HUES6 (cell line): ENCODE measurements at regions not wholly inside any gene's neighbourhood (a gene's known extent, or its start where the extent isn't known, plus 50 kb on each side); places are given as distances from the start of the nearest gene placed in this dataset.

Source experiments
- H3K27ac ChIP-seq: 2 replicates; pipeline ENCODE4 v1.7.0; 2013; ENCODE audit warnings: low read depth, mild to moderate bottlenecking, low read length, inconsistent platforms
- H3K27me3 ChIP-seq: 2 replicates; pipeline ENCODE4 v1.6.1; 2013; ENCODE audit warnings: low read length; ENCODE audit not compliant: control insufficient read depth, insufficient read depth
- H3K36me3 ChIP-seq: 2 replicates; pipeline ENCODE4 v1.6.1; 2013; ENCODE audit warnings: low read length; ENCODE audit not compliant: control insufficient read depth, insufficient read depth
- H3K4me1 ChIP-seq: 2 replicates; pipeline ENCODE4 v1.6.1; 2013; ENCODE audit warnings: low read length; ENCODE audit not compliant: control insufficient read depth, insufficient read depth
- H3K4me3 ChIP-seq: 2 replicates; pipeline ENCODE4 v1.5.1; 2013; ENCODE audit warnings: low read depth, low read length
- H3K9ac ChIP-seq: one replicate; pipeline ENCODE4 v1.6.1; 2013; ENCODE audit warnings: mild to moderate bottlenecking, low read length
- H3K9me3 ChIP-seq: 2 replicates; pipeline ENCODE4 v1.6.1; 2013; ENCODE audit warnings: low read depth, low read length; ENCODE audit not compliant: control insufficient read depth, insufficient read depth

- Histone ChIP-seq H3K4me3 (no peak overlapping the region), H3K27me3 (no peaks in the 10 kb centered on the region), H3K27ac (no peak overlapping the region), H3K36me3 (no peaks in the 10 kb centered on the region), H3K9ac (no peak overlapping the region), H3K9me3 (no peaks in the 10 kb centered on the region), H3K4me1 (peaks cover 13% of the 10 kb centered on the region)
Measured at GRCh38 chr3:23038471-23038870, 164.7 kb upstream of the UBE2E2 start.

DNA sequence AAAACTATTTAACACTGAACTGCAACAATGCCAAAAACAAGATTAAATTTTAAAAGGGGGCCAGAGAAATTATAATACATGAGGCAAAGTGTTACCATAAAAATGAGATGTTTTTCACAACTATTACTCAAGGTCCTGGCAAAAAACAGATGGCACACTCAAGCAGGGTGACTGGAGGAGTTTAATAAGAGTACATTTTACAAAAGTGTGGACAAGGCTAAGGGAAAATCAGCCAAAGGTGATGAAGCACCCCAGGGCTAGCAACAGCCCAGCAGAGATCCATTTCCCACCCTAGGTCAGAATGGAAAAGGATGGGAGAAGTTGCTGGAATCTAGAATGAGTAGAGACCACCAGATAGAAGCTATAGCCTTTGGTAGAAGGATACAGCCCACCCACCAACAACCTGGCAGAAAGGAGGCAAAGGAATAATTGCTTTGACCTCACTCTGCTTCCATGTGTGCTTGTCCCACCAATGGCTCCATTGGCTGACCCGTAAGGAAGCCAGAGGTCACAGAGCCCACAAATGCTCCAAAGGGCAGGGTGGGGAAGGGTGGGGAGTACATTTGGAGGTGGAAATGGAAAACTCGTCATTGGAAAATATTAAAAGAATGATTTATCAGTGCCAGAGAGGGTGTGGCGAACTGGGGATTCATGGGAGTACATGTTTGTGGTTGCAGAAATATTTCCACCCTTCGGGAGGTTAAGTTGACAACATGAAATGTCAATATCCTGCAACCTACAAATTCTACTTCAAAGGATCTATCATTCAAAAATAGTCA is 161.0 kb upstream of the UBE2E2 start:
- no peak overlapping the region for H3K27ac ChIP-seq
- H3K4me1 ChIP-seq = peaks cover 9% of the 10 kb centered on the region
- H3K27me3 ChIP-seq = no peaks in the 10 kb centered on the region
- H3K36me3 ChIP-seq = no peaks in the 10 kb centered on the region
- H3K9me3 ChIP-seq = peaks cover 4% of the 10 kb centered on the region; the same call in 1 of the 2 replicates
- no peak overlapping the region for H3K9ac ChIP-seq
- no peak overlapping the region for H3K4me3 ChIP-seq

DNA sequence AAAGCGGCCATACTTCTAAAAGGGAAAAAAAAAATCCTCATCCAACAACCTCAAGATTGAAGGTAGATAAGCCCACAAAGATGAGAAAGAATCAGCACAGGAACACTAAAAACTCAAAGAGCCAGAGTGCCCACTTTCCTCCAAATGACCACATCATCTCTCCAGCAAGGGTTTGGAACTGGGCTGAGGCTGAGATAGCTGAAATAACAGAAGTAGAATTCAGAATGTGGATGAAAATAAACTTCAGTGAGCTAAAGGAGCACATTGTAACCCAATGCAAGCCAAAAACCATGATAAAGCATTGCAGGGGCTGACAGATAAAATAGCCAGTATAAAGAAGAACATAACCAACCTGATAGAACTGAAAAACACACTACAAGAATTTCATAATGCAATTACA is 158.7 kb upstream of the UBE2E2 start:
- H3K4me3 ChIP-seq = no peak overlapping the region
- no peak overlapping the region for H3K27ac ChIP-seq
- peaks cover 2% of the 10 kb centered on the region; the same call in 1 of the 2 replicates for H3K4me1 ChIP-seq
- no peaks in the 10 kb centered on the region for H3K36me3 ChIP-seq
- no peak overlapping the region for H3K9ac ChIP-seq
- peaks cover 7% of the 10 kb centered on the region; the same call in 1 of the 2 replicates for H3K9me3 ChIP-seq
- no peaks in the 10 kb centered on the region for H3K27me3 ChIP-seq

DNA sequence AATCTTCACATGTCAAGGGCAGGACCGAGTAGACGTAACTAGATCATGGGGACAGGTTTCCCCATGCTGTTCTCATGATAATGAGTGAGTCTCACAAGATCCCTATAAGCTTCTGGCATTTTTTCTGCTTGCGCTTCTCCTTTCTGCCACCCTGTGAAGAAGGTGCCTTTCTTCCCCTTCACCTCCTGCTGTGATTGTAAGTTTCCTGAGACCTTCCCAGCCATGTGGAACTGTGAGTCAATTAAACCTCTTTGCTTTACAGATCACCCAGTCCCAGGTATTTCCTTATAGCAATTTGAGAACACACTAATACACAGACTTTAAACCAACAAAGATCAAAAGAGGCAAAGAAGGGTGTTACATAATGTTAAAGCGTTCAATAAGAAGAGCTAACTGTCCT is 156.6 kb upstream of the UBE2E2 start:
- no peak overlapping the region for H3K27ac ChIP-seq
- no peaks in the 10 kb centered on the region for H3K4me1 ChIP-seq
- H3K4me3 ChIP-seq = no peak overlapping the region
- H3K9ac ChIP-seq = no peak overlapping the region
- H3K27me3 ChIP-seq = no peaks in the 10 kb centered on the region
- no peaks in the 10 kb centered on the region for H3K36me3 ChIP-seq
- peaks cover 7% of the 10 kb centered on the region; the same call in 1 of the 2 replicates for H3K9me3 ChIP-seq

GRCh38 chr3:23051240-23052140 is 151.6 kb upstream of the UBE2E2 start:
- Histone ChIP-seq H3K4me1 (no peaks in the 10 kb centered on the region), H3K9ac (no peak overlapping the region), H3K4me3 (no peak overlapping the region), H3K27me3 (no peaks in the 10 kb centered on the region), H3K27ac (no peak overlapping the region), H3K36me3 (no peaks in the 10 kb centered on the region), H3K9me3 (peaks cover 3% of the 10 kb centered on the region; the same call in 1 of the 2 replicates)

DNA sequence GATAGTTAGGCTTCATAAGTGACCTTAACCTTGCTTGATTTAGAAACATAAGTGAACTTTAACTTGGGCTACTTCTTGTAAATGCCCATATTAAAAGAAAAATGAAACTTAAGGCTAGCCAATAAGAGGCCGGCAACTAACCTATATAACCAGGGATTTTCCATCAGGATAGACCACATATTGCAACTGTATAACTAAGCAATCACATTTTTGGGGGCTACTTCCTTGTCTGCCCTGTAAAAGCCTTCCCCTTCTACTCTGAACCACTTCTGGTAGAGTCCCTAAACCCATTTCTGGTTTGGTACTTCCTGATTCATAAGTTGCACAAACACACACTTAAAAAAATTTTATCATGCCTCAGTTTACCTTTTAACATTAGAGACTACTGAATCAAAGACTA is 150.9 kb upstream of the UBE2E2 start:
- no peak overlapping the region for H3K27ac ChIP-seq
- H3K36me3 ChIP-seq = no peaks in the 10 kb centered on the region
- no peak overlapping the region for H3K4me3 ChIP-seq

GRCh38 chr3:23052620-23053019 is 150.5 kb upstream of the UBE2E2 start:
- H3K4me3 ChIP-seq = no peak overlapping the region
- no peaks in the 10 kb centered on the region for H3K36me3 ChIP-seq
- H3K9ac ChIP-seq = no peak overlapping the region
- H3K4me1 ChIP-seq = no peaks in the 10 kb centered on the region
- no peak overlapping the region for H3K27ac ChIP-seq
- no peaks in the 10 kb centered on the region for H3K27me3 ChIP-seq
- H3K9me3 ChIP-seq = 0 out of 2 replicates have a peak, but pooled peaks cover 3% of the 10 kb centered on the region

More for the DNA sequence above, 150.9 kb upstream of the UBE2E2 start:
- Histone ChIP-seq H3K4me1 (no peaks in the 10 kb centered on the region), H3K27me3 (no peaks in the 10 kb centered on the region), H3K9ac (no peak overlapping the region), H3K9me3 (0 out of 2 replicates have a peak, but pooled peaks cover 3% of the 10 kb centered on the region)

DNA sequence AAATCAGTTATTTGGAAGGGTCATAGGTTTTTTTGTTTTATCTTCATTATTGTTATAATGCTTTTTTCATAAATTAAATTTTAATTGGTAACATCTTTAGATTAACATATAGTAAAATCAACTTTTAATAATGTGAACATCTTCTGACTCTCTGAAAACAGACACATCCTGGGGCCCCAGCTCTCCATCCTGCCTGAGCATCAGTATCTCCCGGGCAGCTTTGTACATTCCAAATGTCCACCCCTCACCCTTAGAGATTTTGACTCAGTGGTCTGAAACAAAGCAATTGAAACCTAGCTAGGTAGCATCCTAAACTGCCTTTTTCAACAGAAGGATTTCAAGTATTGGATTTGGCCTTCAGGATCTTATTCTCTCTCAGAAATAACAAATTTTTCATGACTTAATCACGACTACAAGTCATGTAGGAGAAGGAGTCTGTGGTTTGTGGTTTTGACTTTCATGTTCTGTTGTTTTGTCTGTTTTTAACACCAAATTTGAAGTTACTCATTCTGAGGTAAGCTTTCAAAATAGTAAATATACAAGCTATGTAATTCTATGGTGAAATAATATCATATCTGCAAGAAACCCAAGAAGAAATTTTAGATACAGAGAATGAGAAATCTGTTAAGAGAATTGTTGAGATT is 147.3 kb upstream of the UBE2E2 start:
- Histone ChIP-seq H3K4me3 (no peak overlapping the region), H3K4me1 (no peaks in the 10 kb centered on the region), H3K36me3 (no peaks in the 10 kb centered on the region), H3K27me3 (no peaks in the 10 kb centered on the region), H3K9ac (no peak overlapping the region), H3K9me3 (no peaks in the 10 kb centered on the region), H3K27ac (no peak overlapping the region)

GRCh38 chr3:23062582-23062981 is 140.5 kb upstream of the UBE2E2 start:
- Histone ChIP-seq H3K27ac (no peak overlapping the region), H3K4me1 (peaks cover 9% of the 10 kb centered on the region), H3K4me3 (no peak overlapping the region)

GRCh38 chr3:23062982-23063381 is 140.1 kb upstream of the UBE2E2 start:
- no peaks in the 10 kb centered on the region for H3K27me3 ChIP-seq
- H3K27ac ChIP-seq = no peak overlapping the region
- H3K4me1 ChIP-seq = peaks cover 13% of the 10 kb centered on the region
- no peaks in the 10 kb centered on the region for H3K36me3 ChIP-seq
- H3K9ac ChIP-seq = no peak overlapping the region
- no peak overlapping the region for H3K4me3 ChIP-seq
- peaks cover 7% of the 10 kb centered on the region; the same call in 1 of the 2 replicates for H3K9me3 ChIP-seq

More at GRCh38 chr3:23062582-23062981, 140.5 kb upstream of the UBE2E2 start:
- Histone ChIP-seq H3K9me3 (peaks cover 7% of the 10 kb centered on the region; the same call in 1 of the 2 replicates), H3K36me3 (no peaks in the 10 kb centered on the region), H3K27me3 (no peaks in the 10 kb centered on the region), H3K9ac (no peak overlapping the region)
